HepG2 (cell line): ENCODE measurements at regions not wholly inside any gene's neighbourhood (a gene's known extent, or its start where the extent isn't known, plus 50 kb on each side); places are given as distances from the start of the nearest gene placed in this dataset.

Experiments
- ATAC-seq: fragments of 200-7000 bp; cut with Tn5 transposase; 3 replicates; pipeline ENCODE4 v1.9.1; 2020; ENCODE audit warnings: mild to moderate bottlenecking, moderate library complexity
- BruUV-seq: library from RNA; stranded (reverse); fragments of 400-500 nt; replicated peaks from 2 replicates; lab custom pipeline; 2021; lab: Mats Ljungman, UMichigan
- CTCF ChIA-PET: fragments of 300-600 bp; formaldehyde crosslinking; extraction: SDS; loops from one replicate; lab custom pipeline; 2021; ENCODE audit warnings: low total read pairs, inconsistent platforms, low intra/inter-chr PET ratio; lab: Yijun Ruan, JAX
- POLR2A ChIA-PET: fragments of 350-600 bp; sonication (Branson Sonifier 250); formaldehyde crosslinking; loops from one replicate; lab custom pipeline; 2020; ENCODE audit warnings: antibody characterized with exemption, inconsistent platforms; lab: Yijun Ruan, JAX
- DNase-seq: peaks from one replicate; pipeline ENCODE4 v3.0.0-alpha.2; 2015; ENCODE audit warnings: low spot score
- FAIRE-seq: peaks from 3 replicates; lab custom pipeline; 2011; peaks lifted over from hg19 to GRCh38; lab: Jason Lieb, UNC
- H2AFZ ChIP-seq: one replicate; pipeline ENCODE4 v1.6.1; 2011; ENCODE audit warnings: low read length, inconsistent platforms
- H3K27ac ChIP-seq: fragments of 300-600 bp; 3 replicates; pipeline ENCODE4 v1.8.0; 2011; ENCODE audit warnings: mixed run types, mild to moderate bottlenecking, mixed read lengths, low read length, inconsistent platforms; ENCODE audit not compliant: insufficient read depth; ENCODE audit errors: extremely low read length
- H3K27me3 ChIP-seq, 2 experiments: fragments of 200-600 bp in 1 of 2; 2 replicates in 1 of 2; 3 replicates in 1 of 2; pipeline versions ENCODE4 v1.6.0 to v1.8.0; 2011; ENCODE audit warnings: low read length in 2 of 2, mild to moderate bottlenecking in 2 of 2, moderate library complexity in 2 of 2, inconsistent platforms in 1 of 2; ENCODE audit not compliant: insufficient read depth in 2 of 2, control insufficient read depth in 1 of 2
- H3K36me3 ChIP-seq, 2 experiments: fragments of 200-600 bp in 1 of 2; replicated peaks in 1 of 2; 2 replicates in 1 of 2; 3 replicates in 1 of 2; pipeline versions ENCODE4 v1.5.1 to v1.8.0; 2011; ENCODE audit warnings: low read length in 2 of 2, inconsistent platforms in 1 of 2; ENCODE audit not compliant: insufficient read depth in 2 of 2, control insufficient read depth in 1 of 2
- H3K4me1 ChIP-seq: 2 replicates; pipeline ENCODE4 v1.5.1; 2012; ENCODE audit warnings: low read length, inconsistent platforms; ENCODE audit not compliant: insufficient read depth
- H3K4me2 ChIP-seq: 2 replicates; pipeline ENCODE4 v1.6.0; 2011; ENCODE audit warnings: low read depth, low read length, inconsistent platforms
- H3K4me3 ChIP-seq, 3 experiments: fragments of 200-600 bp in 1 of 3; sonication (generic), shearing (Covaris generic) in 1 of 3; replicated peaks in 1 of 3; 2 replicates each; pipeline ENCODE4 v1.5.1; 2011 to 2016; ENCODE audit warnings: low read length in 3 of 3, inconsistent platforms in 2 of 3, low read depth in 2 of 3, mild to moderate bottlenecking in 2 of 3, control low read depth in 1 of 3, mixed read lengths in 1 of 3; ENCODE audit not compliant: insufficient read depth in 1 of 3
- H3K79me2 ChIP-seq: one replicate; pipeline ENCODE4 v1.6.1; 2011; ENCODE audit warnings: low read length, inconsistent platforms; ENCODE audit not compliant: insufficient read depth
- H3K9ac ChIP-seq: 2 replicates; pipeline ENCODE4 v1.6.0; 2011; ENCODE audit warnings: mild to moderate bottlenecking, low read depth, low read length, inconsistent platforms; ENCODE audit not compliant: insufficient read depth
- H3K9me3 ChIP-seq: 2 replicates; pipeline ENCODE4 v1.5.1; 2012; ENCODE audit warnings: mild to moderate bottlenecking, low read length
- H4K20me1 ChIP-seq: 2 replicates; pipeline ENCODE4 v1.6.0; 2011; ENCODE audit warnings: inconsistent platforms, mild to moderate bottlenecking, low read length, moderate library complexity; ENCODE audit not compliant: insufficient read depth
- ATF5 ChIP-seq: sonication (generic); formaldehyde crosslinking; IDR thresholded peaks from 2 replicates; pipeline ENCODE4 v1.4.0; 2020; ENCODE audit warnings: mild to moderate bottlenecking, low read depth, missing genetic modification reagents
- ERF ChIP-seq: IDR thresholded peaks from 2 replicates; pipeline ENCODE4 v1.6.1; 2018; ENCODE audit warnings: missing biosample characterization, missing genetic modification reagents
- GPN1 ChIP-seq: sonication (generic); formaldehyde crosslinking; IDR thresholded peaks from 2 replicates; pipeline ENCODE4 v1.5.1; 2020; ENCODE audit warnings: missing genetic modification reagents, borderline replicate concordance
- HDAC6 ChIP-seq: fragments of 200-600 bp; sonication (generic); IDR thresholded peaks from 2 replicates; pipeline ENCODE4 v1.7.0; 2017; ENCODE audit warnings: mild to moderate bottlenecking, antibody characterized with exemption, low read length, low read depth
- HIC2 ChIP-seq: sonication (generic); formaldehyde crosslinking; IDR thresholded peaks from 2 replicates; pipeline ENCODE4 v1.9.0; 2022; ENCODE audit warnings: low read depth, missing genetic modification reagents
- PAWR ChIP-seq: sonication (generic); formaldehyde crosslinking; IDR thresholded peaks from 2 replicates; pipeline ENCODE4 v1.4.0; 2020; ENCODE audit warnings: missing genetic modification reagents, mild to moderate bottlenecking, borderline replicate concordance
- PAX8 ChIP-seq: sonication (generic); formaldehyde crosslinking; IDR thresholded peaks from 2 replicates; pipeline ENCODE4 v1.8.0; 2022; ENCODE audit warnings: mild to moderate bottlenecking, missing genetic modification reagents, borderline replicate concordance
- RFX1 ChIP-seq: fragments of 450-650 bp; IDR thresholded peaks from 2 replicates; pipeline ENCODE4 v1.6.1; 2017
- SMARCE1 ChIP-seq: fragments of 450-650 bp; IDR thresholded peaks from 2 replicates; pipeline ENCODE4 v1.6.1; 2017; ENCODE audit warnings: borderline replicate concordance
- TARDBP ChIP-seq: sonication (generic); formaldehyde crosslinking; IDR thresholded peaks from 2 replicates; pipeline ENCODE4 v1.8.0; 2022; ENCODE audit warnings: mild to moderate bottlenecking, missing genetic modification reagents
- TOE1 ChIP-seq: sonication (generic); formaldehyde crosslinking; IDR thresholded peaks from 2 replicates; pipeline ENCODE4 v1.4.0; 2020; ENCODE audit warnings: mild to moderate bottlenecking, missing genetic modification reagents
- TRIM24 ChIP-seq: sonication (generic); formaldehyde crosslinking; IDR thresholded peaks from 2 replicates; pipeline ENCODE4 v1.8.0; 2022; ENCODE audit warnings: mild to moderate bottlenecking, missing genetic modification reagents
- ZMAT5 ChIP-seq: sonication (generic); formaldehyde crosslinking; IDR thresholded peaks from 2 replicates; pipeline ENCODE4 v1.5.0; 2020; ENCODE audit warnings: mild to moderate bottlenecking, low read depth, missing genetic modification reagents, borderline replicate concordance
- ZNF275 ChIP-seq: sonication (generic); formaldehyde crosslinking; IDR thresholded peaks from 2 replicates; pipeline ENCODE4 v1.8.0; 2022; ENCODE audit warnings: missing genetic modification reagents, mild to moderate bottlenecking, inconsistent platforms, borderline replicate concordance
- ZNF674 ChIP-seq: sonication (generic); formaldehyde crosslinking; IDR thresholded peaks from 2 replicates; pipeline ENCODE4 v1.5.0; 2020; ENCODE audit warnings: low read depth, mild to moderate bottlenecking, missing genetic modification reagents
- ZNF703 ChIP-seq: sonication (generic); formaldehyde crosslinking; IDR thresholded peaks from 2 replicates; pipeline ENCODE4 v1.5.1; 2020; ENCODE audit warnings: missing genetic modification reagents, mild to moderate bottlenecking, moderate library complexity, borderline replicate concordance
- ZNF891 ChIP-seq: sonication (generic); formaldehyde crosslinking; IDR thresholded peaks from 2 replicates; pipeline ENCODE4 v1.5.0; 2020; ENCODE audit warnings: mild to moderate bottlenecking, missing genetic modification reagents
- ZSCAN21 ChIP-seq: sonication (generic); formaldehyde crosslinking; IDR thresholded peaks from 2 replicates; pipeline ENCODE4 v1.8.0; 2022; ENCODE audit warnings: mild to moderate bottlenecking, missing genetic modification reagents, moderate library complexity, borderline replicate concordance
- WGBS: methylation state at CpG from one replicate; pipeline ENCODE4 v1.1.6; 2017; ENCODE audit warnings: low lambda C conversion rate; 5-methylcytosine and 5-hydroxymethylcytosine counted together
- in situ Hi-C: cut with HindIII; loops from 2 replicates; pipeline ENCODE4 v1.10.0; 2017; ENCODE audit warnings: low pct_unique_long_range_greater_than_20kb; ENCODE audit not compliant: extremely low pct_ligation_motif_present
- intact Hi-C: fragments of 100-400 bp; cut with micrococcal nuclease; formaldehyde crosslinking; loops from one replicate; pipeline ENCODE4 v1.10.0; 2022; ENCODE audit not compliant: unreplicated experiment

GRCh38 chr14:104512771-104513640 lies 66.6 kb upstream of the C14orf180 start (continued):
- TF ChIP-seq TOE1 (CRISPR knock-in tag) (no peak), ZMAT5 (CRISPR knock-in tag) (no peak), TARDBP (no peak), ATF5 (CRISPR knock-in tag) (no peak), PAWR (CRISPR knock-in tag) (no peak), ZNF891 (CRISPR knock-in tag) (no peak), ZSCAN21 (CRISPR knock-in tag) (no peak)

- no peaks in the 10 kb centered on the region for H4K20me1 ChIP-seq
- ChIA-PET POLR2A (no interaction called here), CTCF (no interaction called here)
- H3K27ac ChIP-seq: no peak overlapping the region
- intact Hi-C loops: no loop called here
- no peak overlapping the region for H3K9ac ChIP-seq
- no peaks in the 10 kb centered on the region for H3K4me1 ChIP-seq
- in situ Hi-C loops: no loop called here
- H3K4me2 ChIP-seq: no peak overlapping the region
- FAIRE-seq (no peak), ATAC-seq (no peak), DNase-seq (no peak)
- peaks cover 1 to 4% of the 10 kb centered on the region in 2 experiments; a peak in 4 of 5 replicates for H3K27me3 ChIP-seq
- WGBS: 0% methylated on average over 1 of the region's 6 CpGs
- H3K9me3 ChIP-seq: no peaks in the 10 kb centered on the region
- no peaks in the 10 kb centered on the region for H3K36me3 ChIP-seq
- H3K79me2 ChIP-seq: no peaks in the 10 kb centered on the region
- no peak overlapping the region for H3K4me3 ChIP-seq
- BruUV-seq: no TSS peak
- H2AFZ ChIP-seq: no peak overlapping the region
- no peak for TF ChIP-seq SMARCE1
- no peak for TF ChIP-seq ERF
- TF ChIP-seq RFX1: no peak
- no peak for TF ChIP-seq ZNF703 (CRISPR knock-in tag)
- TF ChIP-seq PAX8 (CRISPR knock-in tag): no peak
- no peak for TF ChIP-seq HIC2 (CRISPR knock-in tag)
- TF ChIP-seq TRIM24 (CRISPR knock-in tag): no peak
- TF ChIP-seq ZNF674 (CRISPR knock-in tag): no peak
- no peak for TF ChIP-seq HDAC6
- no peak for TF ChIP-seq GPN1 (CRISPR knock-in tag)
- no peak for TF ChIP-seq ZNF275 (CRISPR knock-in tag)
These were observed 65.9 kb upstream of the C14orf180 start for GRCh38 chr14:104513641-104514046.
